ENCODE measurements at regions not wholly inside any gene's neighbourhood (a gene's known extent, or its start where the extent isn't known, plus 50 kb on each side); places are given as distances from the start of the nearest gene placed in this dataset.
"Not testable (repeated sequence)": the region's sequence is repeated elsewhere in the genome, so short reads cannot be mapped to it uniquely, and the experiment has no call there.

DNA sequence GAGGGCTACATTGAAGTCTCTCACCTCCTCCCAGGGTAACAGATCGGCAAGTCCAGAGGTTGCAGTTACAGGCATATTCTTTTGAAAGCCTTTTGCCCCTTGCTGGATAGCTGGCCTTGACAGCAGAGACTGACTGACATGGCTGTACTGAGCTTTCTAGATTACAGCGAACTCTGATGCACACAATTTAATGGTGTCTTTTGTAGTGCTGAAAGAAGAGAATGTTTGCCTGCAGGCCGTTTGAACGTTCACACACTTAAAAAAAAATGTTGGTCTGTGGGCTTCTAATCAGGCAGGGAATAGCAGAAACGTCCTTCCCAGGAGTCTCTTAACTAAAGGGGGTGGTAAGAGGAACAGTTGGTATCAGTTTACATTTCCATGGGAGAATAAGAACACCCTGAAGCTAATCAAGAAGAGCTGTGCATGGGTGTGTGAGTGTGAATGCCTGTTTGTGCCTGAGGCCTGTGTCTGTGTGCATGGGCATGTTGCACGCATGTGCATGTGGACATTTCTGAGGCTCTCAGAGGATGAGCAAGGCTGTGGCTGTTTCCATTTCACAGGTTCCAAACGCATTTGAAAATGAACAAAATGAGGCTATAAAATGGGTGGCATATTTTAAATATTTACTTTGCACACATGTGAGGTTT lies 213.9 kb upstream of the SSTR4 start:
- DNase-seq (ENCODE audit: low spot score) = no peak

DNA sequence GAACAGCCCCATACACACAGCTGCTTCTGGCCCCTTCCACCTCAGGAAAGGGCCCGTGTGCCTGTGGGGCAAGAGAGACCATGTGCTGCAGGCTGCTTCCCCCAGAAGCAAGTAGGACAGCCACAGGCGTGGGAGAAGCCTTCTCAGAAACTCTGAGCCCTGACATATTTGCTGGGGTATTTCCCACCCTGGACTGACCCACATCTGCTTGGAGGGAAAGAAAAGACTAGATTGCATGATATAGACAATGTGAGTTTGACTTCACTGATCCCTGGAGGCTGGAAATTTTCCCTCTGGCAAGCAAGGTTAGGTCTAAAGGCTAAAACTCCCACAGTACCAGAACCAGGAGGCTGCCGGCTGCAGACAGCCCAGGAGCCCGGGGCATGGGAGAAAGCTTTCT lies 213.3 kb upstream of the SSTR4 start:
- DNase-seq (ENCODE audit: low spot score) = no peak

DNA sequence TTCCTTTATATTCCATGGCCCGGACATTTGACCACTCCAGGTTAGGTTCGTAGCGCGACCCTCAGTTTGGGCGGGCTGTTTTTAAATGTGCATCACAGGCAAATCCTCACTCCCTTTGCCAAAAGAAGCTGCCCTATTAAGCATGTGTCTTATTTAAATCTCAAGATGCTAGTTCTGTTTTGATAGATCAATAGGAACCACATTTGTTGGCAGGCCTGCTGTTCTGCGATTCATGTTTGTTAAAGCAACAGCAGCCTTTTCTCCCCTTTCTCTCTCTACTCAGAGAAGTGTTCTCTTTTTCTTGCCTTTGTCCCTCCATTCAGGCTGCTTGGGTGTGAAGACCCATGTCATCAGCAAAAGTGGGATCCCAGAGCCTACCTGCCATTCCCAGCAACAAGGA lies 212.0 kb upstream of the SSTR4 start:
- no peak for DNase-seq (ENCODE audit: low spot score)

GRCh38 chr20:22824077-22824476 lies 211.0 kb upstream of the SSTR4 start:
- no peak for DNase-seq (ENCODE audit: low spot score)

GRCh38 chr20:22825076-22825475 lies 210.0 kb upstream of the SSTR4 start:
- DNase-seq (ENCODE audit: low spot score) = no peak

GRCh38 chr20:22825546-22825945 lies 209.6 kb upstream of the SSTR4 start:
- no peak for DNase-seq (ENCODE audit: low spot score)

DNA sequence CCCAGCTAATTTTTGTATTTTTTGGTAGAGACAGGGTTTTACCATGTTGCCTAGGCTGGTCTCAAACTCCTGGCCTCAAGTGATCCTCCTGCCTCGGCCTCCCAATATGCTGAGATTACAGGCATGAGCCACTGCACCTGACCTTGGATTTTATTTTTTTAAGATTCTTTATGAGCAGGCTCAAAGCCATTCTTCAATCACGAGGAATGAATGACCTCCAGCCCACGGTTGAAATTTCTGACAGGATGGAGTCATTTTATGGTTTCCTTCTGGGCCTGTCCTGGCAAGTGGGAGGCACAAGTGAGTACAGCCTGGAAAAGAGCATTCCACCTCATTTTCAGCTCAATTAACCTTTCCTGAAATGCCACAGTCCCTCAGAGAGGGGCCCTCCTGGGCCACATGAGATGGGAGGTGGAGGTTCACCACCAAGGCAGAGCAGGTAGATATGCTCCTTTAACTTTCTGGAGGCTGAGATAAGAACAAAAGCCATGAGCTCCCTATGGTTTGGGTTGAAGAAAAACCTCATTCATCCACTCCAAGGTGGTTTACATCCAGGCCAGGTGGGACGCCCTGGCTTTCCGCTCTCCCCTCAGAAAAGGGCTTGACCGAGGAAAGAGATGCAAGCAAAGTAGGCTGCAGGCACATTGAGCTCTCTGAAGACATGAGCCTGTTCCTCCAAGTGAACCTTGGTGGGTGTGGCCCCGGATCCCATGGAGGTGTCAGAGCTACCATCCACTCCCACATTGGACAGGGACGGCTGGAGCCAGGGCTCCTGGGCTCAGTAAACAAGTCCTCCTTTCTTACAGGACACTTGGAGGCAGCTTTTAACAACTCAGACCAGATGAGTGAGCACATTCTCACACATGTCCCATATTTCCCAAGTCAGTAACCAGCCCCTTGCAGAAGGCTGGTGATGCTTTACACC lies 208.5 kb upstream of the SSTR4 start:
- DNase-seq (ENCODE audit: low spot score) = no peak

DNA sequence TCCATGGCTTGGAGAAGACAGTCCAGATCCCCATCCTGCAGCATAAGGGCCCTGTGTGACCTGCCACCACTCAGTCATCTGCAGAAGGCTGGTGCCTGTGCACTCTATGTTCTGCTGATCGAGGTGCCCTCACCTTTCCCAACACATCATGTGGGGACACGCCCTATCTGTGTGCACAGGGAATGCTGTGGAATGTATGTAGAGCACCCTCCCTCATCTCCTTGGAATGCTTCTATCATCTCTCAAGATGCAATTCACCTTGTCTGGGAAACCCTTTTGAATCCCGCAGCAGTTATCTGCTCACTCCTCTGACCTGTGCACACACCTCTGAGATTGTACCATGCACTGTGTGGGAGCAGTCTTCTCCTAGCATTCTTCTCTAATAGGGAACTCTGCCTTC lies 207.2 kb upstream of the SSTR4 start:
- DNase-seq (ENCODE audit: low spot score) = no peak

GRCh38 chr20:22829356-22829755 lies 205.8 kb upstream of the SSTR4 start:
- DNase-seq (ENCODE audit: low spot score) = no peak

- no peak for DNase-seq (ENCODE audit: low spot score)
Measured at GRCh38 chr20:22830138-22830537, 205.0 kb upstream of the SSTR4 start.

DNA sequence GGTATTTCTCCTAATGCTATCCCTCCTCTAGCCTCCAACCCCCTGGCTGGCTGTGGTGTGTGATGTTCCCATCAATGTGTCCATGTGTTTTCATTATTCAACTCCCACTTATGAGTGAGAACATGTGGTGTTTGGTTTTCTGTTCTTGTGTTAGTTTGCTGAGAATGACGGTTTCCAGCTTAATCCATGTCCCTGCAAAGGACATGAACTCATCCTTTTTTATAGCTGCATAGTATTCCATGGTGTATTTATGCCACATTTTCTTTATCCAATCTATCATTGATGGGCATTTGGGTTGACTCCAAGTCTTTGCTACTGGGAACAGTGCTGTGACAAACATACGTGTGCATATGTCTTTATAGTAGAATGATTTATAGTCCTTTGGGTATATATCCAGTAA lies 204.4 kb upstream of the SSTR4 start:
- DNase-seq (ENCODE audit: low spot score) = not testable (repeated sequence)

DNA sequence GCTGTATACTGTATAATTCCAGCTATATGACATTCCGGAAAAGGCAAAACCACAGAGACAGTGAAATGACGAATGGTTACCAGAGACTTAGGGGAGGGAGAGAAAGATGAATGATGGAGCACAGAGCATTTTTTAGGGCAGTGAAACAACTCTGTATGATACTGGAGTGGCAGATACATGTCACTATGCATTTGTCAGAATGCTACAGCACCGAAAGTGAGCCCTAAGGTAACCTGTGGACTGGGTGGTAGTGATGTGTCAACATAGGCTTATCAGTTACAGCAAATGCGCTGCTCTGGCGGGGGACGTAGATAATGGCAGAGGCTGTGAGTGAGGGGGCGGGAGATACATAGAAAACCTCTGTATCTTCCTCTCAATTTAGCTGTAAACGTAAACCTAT lies 201.3 kb upstream of the SSTR4 start:
- no peak for DNase-seq (ENCODE audit: low spot score)

DNA sequence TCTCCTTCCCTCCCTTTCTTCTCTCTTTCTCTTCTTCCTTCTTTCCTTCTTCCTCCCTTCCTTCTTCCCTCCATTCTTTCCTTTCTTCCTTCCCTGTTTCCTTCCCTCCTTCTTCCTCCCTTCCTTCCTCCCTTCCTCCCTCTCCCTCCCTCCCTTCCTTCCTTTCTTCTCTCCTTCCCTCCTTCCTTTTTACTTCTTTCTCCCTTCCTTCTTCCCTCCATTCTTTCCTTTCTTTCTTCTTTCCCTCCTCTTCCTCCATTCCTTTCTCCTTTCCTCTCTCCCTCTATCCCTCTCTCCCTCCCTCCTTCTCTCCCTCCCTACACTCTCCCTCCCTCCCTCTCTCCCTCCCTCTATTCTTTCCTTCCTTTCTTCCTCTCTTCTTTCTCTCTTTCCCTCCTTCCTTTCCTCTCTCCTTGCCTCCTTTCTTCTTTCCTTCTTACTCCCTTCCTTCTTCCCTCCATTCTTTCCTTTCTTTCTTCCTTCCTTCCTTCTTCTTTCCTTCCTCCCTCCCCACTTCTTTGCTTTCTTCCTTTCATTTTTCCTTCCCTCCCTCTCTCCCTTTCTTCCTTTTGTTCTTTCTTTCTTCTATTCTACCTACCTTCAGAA lies 200.4 kb upstream of the SSTR4 start:
- DNase-seq (ENCODE audit: low spot score) = no peak

DNA sequence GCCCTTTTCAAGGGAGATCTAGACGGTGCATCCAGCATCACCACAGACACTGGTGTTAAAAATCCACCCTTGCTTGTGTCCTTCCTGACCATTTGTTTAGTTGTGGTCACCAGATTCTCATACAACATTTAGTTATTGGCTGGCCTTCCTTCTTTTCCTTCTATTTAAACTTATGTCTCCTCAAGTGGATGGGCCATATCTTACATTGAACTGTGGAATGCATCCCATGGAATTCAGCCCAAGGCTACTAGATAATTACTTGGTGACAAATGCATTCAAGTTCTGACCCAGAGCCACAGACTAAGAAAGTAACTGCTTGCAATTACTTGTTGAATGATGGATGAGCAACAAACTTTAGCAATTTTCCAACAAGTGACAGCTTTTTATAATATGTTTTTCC lies 198.9 kb upstream of the SSTR4 start:
- no peak for DNase-seq (ENCODE audit: low spot score)

DNA sequence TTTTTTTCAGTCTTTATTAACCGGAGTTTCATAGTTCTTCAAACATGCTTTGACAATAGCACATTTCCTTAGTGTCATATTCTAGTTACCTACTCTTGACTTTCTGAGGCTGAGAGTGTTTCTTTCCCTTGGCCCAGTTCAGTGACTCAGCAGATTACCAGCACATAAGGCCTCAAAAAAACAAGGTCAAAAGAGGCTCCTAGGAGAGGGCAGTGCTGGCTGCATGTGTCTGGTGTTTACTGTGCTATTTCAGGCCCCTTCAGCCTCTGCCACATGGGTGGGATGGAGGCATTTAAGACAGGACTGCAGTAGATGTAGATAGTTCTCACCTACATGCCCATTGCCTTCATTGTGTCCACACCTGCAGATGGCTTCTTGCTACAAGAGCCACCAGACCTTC lies 198.2 kb upstream of the SSTR4 start:
- no peak for DNase-seq (ENCODE audit: low spot score)

GRCh38 chr20:22838001-22838400 lies 197.1 kb upstream of the SSTR4 start:
- DNase-seq (ENCODE audit: low spot score) = no peak

GRCh38 chr20:22841846-22842245 lies 193.3 kb upstream of the SSTR4 start:
- DNase-seq (ENCODE audit: low spot score) = no peak

DNA sequence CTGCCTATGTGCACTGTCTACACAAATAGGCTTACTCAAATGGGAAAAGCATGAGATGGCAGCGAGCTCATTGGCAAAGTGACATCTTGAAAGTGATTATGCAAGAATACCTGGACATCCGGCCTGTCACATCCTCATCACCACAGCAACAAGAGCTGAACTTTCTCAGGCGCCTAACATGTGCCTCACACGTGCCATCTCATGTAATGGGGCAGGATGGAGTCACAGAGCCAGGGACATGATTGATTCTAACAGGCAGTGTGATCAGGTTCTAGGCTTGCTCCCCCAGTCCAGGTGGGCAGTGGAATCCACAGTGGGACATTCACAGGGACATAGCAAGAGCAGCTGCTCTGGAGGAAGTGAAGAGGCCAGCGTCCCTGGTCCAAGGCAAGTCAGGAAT lies 192.3 kb upstream of the SSTR4 start:
- no peak for DNase-seq (ENCODE audit: low spot score)

DNA sequence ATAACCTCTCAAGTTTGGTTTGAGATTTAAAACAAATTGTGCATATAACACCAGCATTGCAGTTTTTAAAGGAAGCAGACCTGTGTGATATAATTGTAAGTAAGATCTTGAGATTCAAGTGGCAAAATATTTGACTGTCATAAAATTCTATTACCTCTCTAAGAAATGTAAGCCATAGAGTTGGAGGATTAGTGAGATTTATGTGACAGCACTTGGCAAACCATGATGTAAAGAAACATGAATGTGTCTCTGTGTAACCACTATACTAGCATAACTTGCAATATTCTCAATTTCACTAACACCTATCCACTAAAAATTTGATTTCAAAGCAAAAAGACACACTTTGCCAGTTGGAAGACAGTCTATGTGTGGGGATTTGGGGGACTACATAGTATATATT lies 190.2 kb upstream of the SSTR4 start:
- no peak for DNase-seq (ENCODE audit: low spot score)

- no peak for DNase-seq (ENCODE audit: low spot score)
Measured at GRCh38 chr20:22846863-22847262, 188.2 kb upstream of the SSTR4 start.

DNA sequence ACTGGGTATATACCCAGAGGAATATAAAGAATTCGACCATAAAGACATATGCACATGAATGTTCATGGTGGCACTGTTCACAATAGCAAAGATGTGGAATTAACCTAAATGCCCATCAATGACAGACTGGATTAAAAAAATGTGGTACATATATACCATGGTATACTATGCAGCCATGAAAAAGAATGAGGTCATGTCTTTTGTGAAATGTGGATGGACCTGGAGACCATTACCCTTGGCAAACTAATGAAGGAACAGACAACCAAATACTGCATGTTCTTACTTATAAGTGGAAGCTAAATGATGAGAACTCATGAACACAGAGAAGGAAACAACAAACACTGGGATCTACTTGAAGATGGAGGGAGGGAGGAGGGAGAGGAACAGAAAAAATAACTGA lies 186.7 kb upstream of the SSTR4 start:
- no peak for DNase-seq (ENCODE audit: low spot score)

DNA sequence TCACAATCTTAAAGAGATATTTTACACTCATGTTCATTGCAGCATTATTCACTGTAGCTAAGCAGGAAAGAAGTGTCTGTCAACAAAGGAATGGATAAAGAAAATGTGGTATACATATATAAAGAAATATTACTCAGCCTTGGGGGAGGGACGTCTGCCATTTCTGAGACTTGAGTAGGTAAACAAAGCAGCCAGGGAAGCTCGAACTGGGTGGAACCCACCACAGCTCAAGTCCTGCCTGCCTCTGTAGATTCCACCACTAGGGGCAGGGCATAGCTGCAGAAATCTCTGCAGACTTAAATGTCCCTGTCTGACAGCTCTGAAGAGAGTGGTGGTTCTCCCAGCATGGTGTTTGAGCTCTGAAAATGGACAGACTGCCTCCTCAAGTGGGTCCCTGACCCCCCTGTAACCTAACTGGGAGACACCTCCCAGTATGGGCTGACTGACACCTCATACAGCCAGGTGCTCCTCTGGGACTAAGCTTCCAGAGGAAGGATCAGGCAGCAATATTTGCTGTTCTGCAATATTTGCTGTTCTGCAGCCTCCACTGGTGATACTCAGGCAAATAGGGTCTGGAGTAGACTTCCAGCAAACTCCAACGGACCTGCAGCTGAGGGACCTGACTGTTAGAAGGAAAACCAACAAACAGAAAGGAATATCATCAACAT lies 183.3 kb upstream of the SSTR4 start:
- DNase-seq (ENCODE audit: low spot score) = peak; percentile 53

Data from NAMALWA (cell line).